Keratinocyte (primary cell): ENCODE measurements at regions not wholly inside any gene's neighbourhood (a gene's known extent, or its start where the extent isn't known, plus 50 kb on each side); places are given as distances from the start of the nearest gene placed in this dataset.

Source experiments
- DNase-seq: peaks from one replicate; pipeline ENCODE4 v3.0.0-alpha.2; 2011; ENCODE audit warnings: low read depth, missing footprints, low spot score
- FAIRE-seq: peaks from 2 replicates; lab custom pipeline; 2011; peaks lifted over from hg19 to GRCh38; lab: Jason Lieb, UNC
- H2AFZ ChIP-seq: 2 replicates; pipeline ENCODE4 v1.6.0; 2012; ENCODE audit warnings: low read length, control low read depth, inconsistent platforms; ENCODE audit not compliant: control insufficient read depth
- H3K27ac ChIP-seq: 2 replicates; pipeline ENCODE4 v1.5.1; 2011; ENCODE audit warnings: low read length; ENCODE audit not compliant: control insufficient read depth, insufficient read depth
- H3K27me3 ChIP-seq: 3 replicates; pipeline ENCODE4 v1.6.0; 2011; ENCODE audit warnings: low read length; ENCODE audit not compliant: control insufficient read depth, insufficient read depth; ENCODE audit errors: extremely low read depth
- H3K36me3 ChIP-seq, 2 experiments: 2 replicates in 1 of 2; 3 replicates in 1 of 2; pipeline ENCODE4 v1.5.1; 2011; ENCODE audit warnings: low read length in 2 of 2, mild to moderate bottlenecking in 1 of 2; ENCODE audit not compliant: control insufficient read depth in 2 of 2, insufficient read depth in 2 of 2; ENCODE audit errors: extremely low read depth in 1 of 2
- H3K4me1 ChIP-seq: 3 replicates; pipeline ENCODE4 v1.5.1; 2011; ENCODE audit warnings: low read length; ENCODE audit not compliant: control insufficient read depth, insufficient read depth; ENCODE audit errors: extremely low read depth
- H3K4me2 ChIP-seq: 3 replicates; pipeline ENCODE4 v1.6.0; 2011; ENCODE audit warnings: low read depth, low read length; ENCODE audit not compliant: control insufficient read depth, insufficient read depth; ENCODE audit errors: extremely low read depth
- H3K4me3 ChIP-seq, 3 experiments: fragments of 200-600 bp in 1 of 3; sonication (generic) in 1 of 3; 2 replicates in 2 of 3; 3 replicates in 1 of 3; pipeline ENCODE4 v1.5.1; 2011 to 2016; ENCODE audit warnings: low read length in 3 of 3, mild to moderate bottlenecking in 3 of 3, control low read depth in 2 of 3, inconsistent platforms in 1 of 3, low read depth in 1 of 3, mixed read lengths in 1 of 3, mixed run types in 1 of 3, moderate library complexity in 1 of 3; ENCODE audit not compliant: control insufficient read depth in 2 of 3, insufficient read depth in 2 of 3; ENCODE audit errors: extremely low read depth in 1 of 3
- H3K79me2 ChIP-seq: 2 replicates; pipeline ENCODE4 v1.6.0; 2012; ENCODE audit warnings: low read length; ENCODE audit not compliant: control insufficient read depth, insufficient read depth
- H3K9ac ChIP-seq: 3 replicates; pipeline ENCODE4 v1.6.0; 2011; ENCODE audit warnings: low read length; ENCODE audit not compliant: control insufficient read depth, insufficient read depth; ENCODE audit errors: extremely low read depth
- H3K9me1 ChIP-seq: 3 replicates; pipeline ENCODE4 v1.6.0; 2011; ENCODE audit warnings: low read length; ENCODE audit not compliant: control insufficient read depth, insufficient read depth; ENCODE audit errors: extremely low read depth
- H3K9me3 ChIP-seq: 2 replicates; pipeline ENCODE4 v1.5.1; 2012; ENCODE audit warnings: low read depth, low read length; ENCODE audit not compliant: control insufficient read depth
- H4K20me1 ChIP-seq: 3 replicates; pipeline ENCODE4 v1.6.0; 2011; ENCODE audit warnings: low read length; ENCODE audit not compliant: control insufficient read depth, insufficient read depth; ENCODE audit errors: extremely low read depth
- EZH2 ChIP-seq: IDR thresholded peaks from one replicate; pipeline ENCODE4 v1.6.1; 2012; ENCODE audit warnings: inconsistent platforms, mild to moderate bottlenecking, low read length, moderate library complexity
- dilution Hi-C: fragments of 300-500 bp; cut with MboI; formaldehyde crosslinking; loops from one replicate; pipeline ENCODE4 v1.7.0; 2020; ENCODE audit warnings: low sequenced_read_pairs; ENCODE audit not compliant: extremely low pct_ligation_motif_present
- TF ChIP-seq, protein P1 (sequence below), 3 experiments: IDR thresholded peaks in 1 of 3; conservative IDR thresholded peaks in 1 of 3; optimal IDR thresholded peaks in 1 of 3; 2 replicates in 2 of 3; 3 replicates in 1 of 3; pipeline versions ENCODE3 to v1.5.1; 2011; ENCODE audit warnings: low read length in 3 of 3, mild to moderate bottlenecking in 3 of 3, moderate library complexity in 2 of 3, control low read depth in 1 of 3, inconsistent platforms in 1 of 3; ENCODE audit not compliant: insufficient read depth in 2 of 3; ENCODE audit errors: extremely low read depth in 1 of 3

- dilution Hi-C loops, result no loop called here
- Histone ChIP-seq H3K36me3 (no peaks in the 10 kb centered on the region), H3K4me3 (no peak overlapping the region), H3K9me1 (no peaks in the 10 kb centered on the region), H3K9me3 (no peaks in the 10 kb centered on the region), H3K9ac (no peak overlapping the region), H4K20me1 (no peaks in the 10 kb centered on the region), H3K4me1 (no peaks in the 10 kb centered on the region), H3K27ac (no peak overlapping the region), H3K79me2 (no peaks in the 10 kb centered on the region), H3K27me3 (no peaks in the 10 kb centered on the region), H2AFZ (no peak overlapping the region), H3K4me2 (no peak overlapping the region)
- DNase-seq, result no peak
- no peak for TF ChIP-seq EZH2
- TF ChIP-seq, protein P1, sequence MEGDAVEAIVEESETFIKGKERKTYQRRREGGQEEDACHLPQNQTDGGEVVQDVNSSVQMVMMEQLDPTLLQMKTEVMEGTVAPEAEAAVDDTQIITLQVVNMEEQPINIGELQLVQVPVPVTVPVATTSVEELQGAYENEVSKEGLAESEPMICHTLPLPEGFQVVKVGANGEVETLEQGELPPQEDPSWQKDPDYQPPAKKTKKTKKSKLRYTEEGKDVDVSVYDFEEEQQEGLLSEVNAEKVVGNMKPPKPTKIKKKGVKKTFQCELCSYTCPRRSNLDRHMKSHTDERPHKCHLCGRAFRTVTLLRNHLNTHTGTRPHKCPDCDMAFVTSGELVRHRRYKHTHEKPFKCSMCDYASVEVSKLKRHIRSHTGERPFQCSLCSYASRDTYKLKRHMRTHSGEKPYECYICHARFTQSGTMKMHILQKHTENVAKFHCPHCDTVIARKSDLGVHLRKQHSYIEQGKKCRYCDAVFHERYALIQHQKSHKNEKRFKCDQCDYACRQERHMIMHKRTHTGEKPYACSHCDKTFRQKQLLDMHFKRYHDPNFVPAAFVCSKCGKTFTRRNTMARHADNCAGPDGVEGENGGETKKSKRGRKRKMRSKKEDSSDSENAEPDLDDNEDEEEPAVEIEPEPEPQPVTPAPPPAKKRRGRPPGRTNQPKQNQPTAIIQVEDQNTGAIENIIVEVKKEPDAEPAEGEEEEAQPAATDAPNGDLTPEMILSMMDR (optimal IDR thresholded peaks at IDR 0.05 in 1 of 3, IDR thresholded peaks at IDR 0.05 in 1 of 3, conservative IDR thresholded peaks at IDR 0.05 in 1 of 3; ENCODE audit: extremely low read depth in 1 of 3, insufficient read depth in 2 of 3, low read length in 3 of 3), result no peak
- no peak for FAIRE-seq
Observed at GRCh38 chr13:81760316-81760715, 1419.4 kb upstream of the SPRY2 start.

GRCh38 chr13:81757348-81757970 is 1416.5 kb upstream of the SPRY2 start:
- FAIRE-seq, result no peak
- Histone ChIP-seq H3K9ac (no peak overlapping the region), H3K9me3 (no peaks in the 10 kb centered on the region), H2AFZ (no peak overlapping the region), H3K4me3 (no peak overlapping the region), H3K4me1 (no peaks in the 10 kb centered on the region), H3K9me1 (no peaks in the 10 kb centered on the region), H4K20me1 (no peaks in the 10 kb centered on the region), H3K27me3 (no peaks in the 10 kb centered on the region), H3K79me2 (no peaks in the 10 kb centered on the region), H3K27ac (no peak overlapping the region), H3K4me2 (no peak overlapping the region), H3K36me3 (no peaks in the 10 kb centered on the region)
- dilution Hi-C loops, result no loop called here
- TF ChIP-seq EZH2, result no peak
- TF ChIP-seq, protein P1 (optimal IDR thresholded peaks at IDR 0.05 in 1 of 3, IDR thresholded peaks at IDR 0.05 in 1 of 3, conservative IDR thresholded peaks at IDR 0.05 in 1 of 3; ENCODE audit: extremely low read depth in 1 of 3, insufficient read depth in 2 of 3, low read length in 3 of 3), result no peak
- DNase-seq, result no peak
